ENCODE measurements at regions not wholly inside any gene's neighbourhood (a gene's known extent, or its start where the extent isn't known, plus 50 kb on each side); places are given as distances from the start of the nearest gene placed in this dataset.

GRCh38 chr7:116327135-116327534 is 116.8 kb downstream of the TES start:
- no peak for DNase-seq
- H3K27ac ChIP-seq = peak overlapping the region; percentile 81
- no peaks in the 10 kb centered on the region for H3K36me3 ChIP-seq (replicated peaks)
- no peaks in the 10 kb centered on the region for H3K27me3 ChIP-seq (replicated peaks)
- peak overlapping the region; percentile 31 for H3K4me3 ChIP-seq (ENCODE audit: low read depth, low read length)
- no peak for TF ChIP-seq CTCF (IDR thresholded peaks at IDR 0.05; ENCODE audit: low read depth, low read length, missing control alignments)
- in situ Hi-C loops (cut with HindIII; ENCODE audit: low pct_ligation_motif_present, low sequenced_read_pairs) = no loop called here

GRCh38 chr7:116327752-116328151 is 117.4 kb downstream of the TES start:
- Histone ChIP-seq H3K27ac (peak overlapping the region; percentile 81), H3K4me3 (ENCODE audit: low read depth, low read length) (peak overlapping the region; percentile 31), H3K27me3 (replicated peaks) (no peaks in the 10 kb centered on the region), H3K36me3 (replicated peaks) (no peaks in the 10 kb centered on the region)
- DNase-seq = peak; percentile 98
- in situ Hi-C loops (cut with HindIII; ENCODE audit: low pct_ligation_motif_present, low sequenced_read_pairs) = no loop called here
- TF ChIP-seq CTCF (IDR thresholded peaks at IDR 0.05; ENCODE audit: low read depth, low read length, missing control alignments) = no peak

GRCh38 chr7:116328161-116328560 is 117.8 kb downstream of the TES start:
- Histone ChIP-seq H3K27me3 (replicated peaks) (no peaks in the 10 kb centered on the region), H3K27ac (peak overlapping the region; percentile 81), H3K4me3 (ENCODE audit: low read depth, low read length) (no peak overlapping the region), H3K36me3 (replicated peaks) (no peaks in the 10 kb centered on the region)
- no peak for TF ChIP-seq CTCF (IDR thresholded peaks at IDR 0.05; ENCODE audit: low read depth, low read length, missing control alignments)
- in situ Hi-C loops (cut with HindIII; ENCODE audit: low pct_ligation_motif_present, low sequenced_read_pairs) = no loop called here
- DNase-seq = no peak

GRCh38 chr7:116329686-116330503 is 119.6 kb downstream of the TES start:
- Histone ChIP-seq H3K27ac (no peak overlapping the region), H3K27me3 (replicated peaks) (no peaks in the 10 kb centered on the region), H3K36me3 (replicated peaks) (no peaks in the 10 kb centered on the region), H3K4me3 (ENCODE audit: low read depth, low read length) (no peak overlapping the region)
- no peak for DNase-seq
- in situ Hi-C loops (cut with HindIII; ENCODE audit: low pct_ligation_motif_present, low sequenced_read_pairs) = no loop called here
- no peak for TF ChIP-seq CTCF (IDR thresholded peaks at IDR 0.05; ENCODE audit: low read depth, low read length, missing control alignments)

GRCh38 chr7:116331020-116331419 is 120.7 kb downstream of the TES start:
- no peak overlapping the region for H3K27ac ChIP-seq
- DNase-seq = no peak
- no peaks in the 10 kb centered on the region for H3K27me3 ChIP-seq (replicated peaks)
- no peak overlapping the region for H3K4me3 ChIP-seq (ENCODE audit: low read depth, low read length)
- in situ Hi-C loops (cut with HindIII; ENCODE audit: low pct_ligation_motif_present, low sequenced_read_pairs) = no loop called here
- TF ChIP-seq CTCF (IDR thresholded peaks at IDR 0.05; ENCODE audit: low read depth, low read length, missing control alignments) = no peak
- no peaks in the 10 kb centered on the region for H3K36me3 ChIP-seq (replicated peaks)

- in situ Hi-C loops (cut with HindIII; ENCODE audit: low pct_ligation_motif_present, low sequenced_read_pairs) = no loop called here
- H3K27ac ChIP-seq = no peak overlapping the region
- no peak for DNase-seq
- no peak overlapping the region for H3K4me3 ChIP-seq (ENCODE audit: low read depth, low read length)
- H3K36me3 ChIP-seq (replicated peaks) = no peaks in the 10 kb centered on the region
- no peak for TF ChIP-seq CTCF (IDR thresholded peaks at IDR 0.05; ENCODE audit: low read depth, low read length, missing control alignments)
- H3K27me3 ChIP-seq (replicated peaks) = no peaks in the 10 kb centered on the region
These were observed 122.4 kb downstream of the TES start for GRCh38 chr7:116332766-116333165.
